HL-60/S4 (cell line): ENCODE measurements at regions not wholly inside any gene's neighbourhood (a gene's known extent, or its start where the extent isn't known, plus 50 kb on each side); places are given as distances from the start of the nearest gene placed in this dataset.
"Not testable (repeated sequence)": the region's sequence is repeated elsewhere in the genome, so short reads cannot be mapped to it uniquely, and the experiment has no call there.

ENCODE experiments used
- in situ Hi-C: fragments of 300-500 bp; cut with MboI; formaldehyde crosslinking; loops from 2 replicates; pipeline ENCODE4 v1.14.3; 2022; ENCODE audit warnings: low sequenced_read_pairs

DNA sequence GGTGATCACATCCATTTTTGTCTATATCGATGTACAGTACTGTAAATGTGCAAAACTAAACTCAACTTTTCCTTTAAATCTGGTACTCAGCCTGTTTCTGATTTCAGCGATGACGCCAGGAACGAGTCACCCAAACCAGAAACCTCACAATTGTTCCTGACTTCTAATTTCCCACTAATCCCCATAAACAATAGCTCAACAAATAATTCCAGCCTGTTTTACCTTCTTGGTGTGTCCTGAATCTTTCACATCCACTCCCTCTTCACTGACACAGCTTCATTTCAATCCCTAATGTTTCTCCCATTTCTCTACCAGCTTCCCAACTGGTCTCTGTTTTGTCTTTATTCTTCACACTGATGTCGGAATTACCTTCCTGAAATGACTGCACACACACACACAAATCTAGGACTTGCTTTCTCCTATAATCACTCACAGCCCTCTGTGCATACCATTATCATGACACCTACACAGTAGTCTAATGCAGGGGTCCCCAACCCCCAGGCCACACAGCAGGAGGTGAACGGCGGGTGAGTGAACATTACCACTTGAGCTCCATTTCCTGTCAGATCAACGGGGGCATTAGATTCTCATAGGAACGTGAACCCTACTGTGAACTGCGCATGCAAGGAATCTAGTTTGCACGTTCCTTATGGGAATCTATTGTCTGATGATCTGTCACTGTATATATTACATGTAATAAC, 97.8 kb upstream of the SLC30A5 start:
- in situ Hi-C loops: no loop called here

- in situ Hi-C loops: no loop called here
These were observed 94.6 kb upstream of the SLC30A5 start for GRCh38 chr5:68999181-68999580.

- in situ Hi-C loops: no loop called here
These were observed 93.4 kb upstream of the SLC30A5 start for GRCh38 chr5:69000216-69000919.

- in situ Hi-C loops: no loop called here
These were observed 92.9 kb upstream of the SLC30A5 start for GRCh38 chr5:69000949-69001348.

GRCh38 chr5:69001627-69002026, 92.2 kb upstream of the SLC30A5 start:
- in situ Hi-C loops: no loop called here

- in situ Hi-C loops: no loop called here
These were observed 89.7 kb upstream of the SLC30A5 start for GRCh38 chr5:69004127-69004526.

- in situ Hi-C loops: no loop called here
These were observed 89.1 kb upstream of the SLC30A5 start for GRCh38 chr5:69004676-69005075.

GRCh38 chr5:69006030-69006429, 87.8 kb upstream of the SLC30A5 start:
- in situ Hi-C loops: no loop called here

GRCh38 chr5:69007163-69007562, 86.7 kb upstream of the SLC30A5 start:
- in situ Hi-C loops: no loop called here

- in situ Hi-C loops: no loop called here
These were observed 86.0 kb upstream of the SLC30A5 start for GRCh38 chr5:69007726-69008368.

- in situ Hi-C loops: no loop called here
These were observed 83.3 kb upstream of the SLC30A5 start for GRCh38 chr5:69010476-69010875.

DNA sequence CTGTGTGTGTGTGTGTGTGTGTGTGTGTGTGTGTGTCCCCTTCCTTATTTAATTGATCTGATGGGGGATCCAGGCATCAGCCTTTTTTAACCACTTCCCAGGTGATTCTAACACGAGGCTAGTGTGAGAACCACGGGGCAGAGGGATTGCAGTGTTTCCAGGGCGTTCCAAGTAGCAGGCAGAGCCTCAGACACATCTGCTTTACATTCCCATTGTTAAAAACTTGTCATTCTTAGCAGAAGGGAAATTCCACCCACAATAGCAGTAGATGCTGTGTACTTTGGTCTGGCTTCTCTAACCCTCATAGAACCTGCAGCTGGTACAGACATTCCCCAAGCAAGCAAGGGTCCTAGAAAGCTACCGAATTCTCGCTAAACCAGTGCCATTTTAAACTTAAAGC, 81.9 kb upstream of the SLC30A5 start:
- in situ Hi-C loops: no loop called here

GRCh38 chr5:69013481-69013880, 80.3 kb upstream of the SLC30A5 start:
- in situ Hi-C loops: no loop called here

- in situ Hi-C loops: not testable (repeated sequence)
These were observed 79.8 kb upstream of the SLC30A5 start for GRCh38 chr5:69014007-69014406.

DNA sequence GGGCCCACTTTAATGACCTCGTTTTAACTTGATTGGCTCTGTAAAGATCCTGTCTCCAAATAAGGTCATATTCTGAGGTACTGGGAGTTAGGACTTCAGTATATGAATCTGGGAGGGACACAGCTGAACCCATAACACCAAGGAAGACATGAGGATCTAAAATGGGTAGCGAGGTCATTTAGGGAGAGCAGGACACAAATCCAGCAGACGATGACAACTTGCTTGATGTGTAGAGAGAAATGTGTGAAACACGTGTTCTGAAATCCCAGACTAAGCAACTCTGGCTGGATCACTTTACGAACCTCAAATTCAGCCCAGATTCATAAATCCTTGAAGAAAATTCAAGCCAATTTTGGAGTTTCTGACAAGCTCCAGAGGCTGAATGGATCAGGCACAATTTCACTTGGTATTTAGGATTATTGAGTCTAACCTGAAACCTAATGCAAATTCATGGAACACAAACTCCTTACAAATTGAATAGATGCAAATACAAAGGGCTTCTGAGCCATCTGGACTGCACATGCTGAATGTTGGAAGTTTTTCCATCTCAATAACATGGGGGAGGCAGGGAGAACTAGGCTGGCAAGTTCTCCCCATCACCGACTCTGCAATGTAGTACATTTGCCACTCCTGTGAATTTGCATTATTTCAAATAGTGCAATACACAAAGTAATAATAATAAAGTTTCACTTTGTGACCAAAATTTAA, 74.0 kb upstream of the SLC30A5 start:
- in situ Hi-C loops: no loop called here

GRCh38 chr5:69024241-69024651, 69.6 kb upstream of the SLC30A5 start:
- in situ Hi-C loops: no loop called here

GRCh38 chr5:69029292-69029691, 64.5 kb upstream of the SLC30A5 start:
- in situ Hi-C loops: no loop called here

GRCh38 chr5:69030358-69031062, 63.3 kb upstream of the SLC30A5 start:
- in situ Hi-C loops: no loop called here

- in situ Hi-C loops: no loop called here
These were observed 61.8 kb upstream of the SLC30A5 start for GRCh38 chr5:69032009-69032408.

GRCh38 chr5:69033690-69034089, 60.1 kb upstream of the SLC30A5 start:
- in situ Hi-C loops: no loop called here

- in situ Hi-C loops: no loop called here
These were observed 58.9 kb upstream of the SLC30A5 start for GRCh38 chr5:69034898-69035297.
